CD4-positive, alpha-beta memory T cell (primary cell): ENCODE measurements at regions not wholly inside any gene's neighbourhood (a gene's known extent, or its start where the extent isn't known, plus 50 kb on each side); places are given as distances from the start of the nearest gene placed in this dataset.

ENCODE experiments used
- CTCF ChIA-PET: fragments of 350-600 bp; sonication (Branson Sonifier 250); formaldehyde crosslinking; loops from one replicate; lab custom pipeline; 2021; ENCODE audit warnings: inconsistent platforms; ENCODE audit not compliant: partially characterized antibody; lab: Charles Lee
- POLR2A ChIA-PET: fragments of 350-600 bp; sonication (Branson Sonifier 250); formaldehyde crosslinking; loops from one replicate; lab custom pipeline; 2021; ENCODE audit not compliant: partially characterized antibody; lab: Charles Lee
- DNase-seq, 5 donors: peaks; one replicate each; pipeline versions ENCODE4 v3.0.0 to v3.0.0-alpha.2; 2020 to 2022; ENCODE audit warnings: mixed read lengths in 1 of 5
- H3K27ac ChIP-seq: one replicate; pipeline ENCODE4 v1.7.0; 2013; ENCODE audit warnings: low read depth, low read length
- H3K27me3 ChIP-seq: 2 replicates; pipeline ENCODE4 v1.7.0; 2013; ENCODE audit warnings: mild to moderate bottlenecking, low read length, moderate library complexity; ENCODE audit not compliant: insufficient read depth
- H3K36me3 ChIP-seq: 2 replicates; pipeline ENCODE4 v1.7.0; 2013; ENCODE audit warnings: mild to moderate bottlenecking, low read length, moderate library complexity; ENCODE audit not compliant: insufficient read depth
- H3K4me1 ChIP-seq: 2 replicates; pipeline ENCODE4 v1.7.0; 2013; ENCODE audit warnings: mild to moderate bottlenecking, low read length, moderate library complexity; ENCODE audit not compliant: insufficient read depth
- H3K4me3 ChIP-seq, 2 donors: one replicate each; pipeline ENCODE4 v1.7.0; 2013; ENCODE audit warnings: low read length in 2 of 2, mild to moderate bottlenecking in 1 of 2
- H3K9me3 ChIP-seq, 2 donors: one replicate each; pipeline ENCODE4 v1.7.0; 2013; ENCODE audit warnings: low read length in 2 of 2, control low read depth in 1 of 2; ENCODE audit not compliant: control insufficient read depth in 1 of 2
- H3K27ac Mint-ChIP-seq, 7 donors: one replicate each; pipeline ENCODE4 v1.8.0; 2020 to 2021; ENCODE audit warnings: mixed read lengths in 7 of 7, mild to moderate bottlenecking in 6 of 7, inconsistent platforms in 3 of 7, moderate library complexity in 3 of 7
- H3K27me3 Mint-ChIP-seq, 2 donors: one replicate each; pipeline ENCODE4 v1.8.0; 2020 to 2021; ENCODE audit warnings: mixed read lengths in 2 of 2
- H3K36me3 Mint-ChIP-seq, 2 donors: one replicate each; pipeline ENCODE4 v1.8.0; 2020 to 2021; ENCODE audit warnings: mixed read lengths in 2 of 2, inconsistent platforms in 1 of 2, mild to moderate bottlenecking in 1 of 2
- H3K4me1 Mint-ChIP-seq, 4 donors: one replicate each; pipeline ENCODE4 v1.8.0; 2020 to 2021; ENCODE audit warnings: mixed read lengths in 4 of 4, mild to moderate bottlenecking in 1 of 4
- H3K4me3 Mint-ChIP-seq, 8 donors: one replicate each; pipeline ENCODE4 v1.8.0; 2020 to 2021; ENCODE audit warnings: mixed read lengths in 8 of 8, mild to moderate bottlenecking in 7 of 8, moderate library complexity in 6 of 8, inconsistent platforms in 3 of 8
- H3K9me3 Mint-ChIP-seq, 8 donors: one replicate each; pipeline ENCODE4 v1.8.0; 2020 to 2021; ENCODE audit warnings: mixed read lengths in 8 of 8, mild to moderate bottlenecking in 5 of 8, inconsistent platforms in 3 of 8, moderate library complexity in 1 of 8
- intact Hi-C: fragments of 100-400 bp; cut with micrococcal nuclease; formaldehyde crosslinking; loops from one replicate; pipeline ENCODE4 v1.15.1; 2023

DNA sequence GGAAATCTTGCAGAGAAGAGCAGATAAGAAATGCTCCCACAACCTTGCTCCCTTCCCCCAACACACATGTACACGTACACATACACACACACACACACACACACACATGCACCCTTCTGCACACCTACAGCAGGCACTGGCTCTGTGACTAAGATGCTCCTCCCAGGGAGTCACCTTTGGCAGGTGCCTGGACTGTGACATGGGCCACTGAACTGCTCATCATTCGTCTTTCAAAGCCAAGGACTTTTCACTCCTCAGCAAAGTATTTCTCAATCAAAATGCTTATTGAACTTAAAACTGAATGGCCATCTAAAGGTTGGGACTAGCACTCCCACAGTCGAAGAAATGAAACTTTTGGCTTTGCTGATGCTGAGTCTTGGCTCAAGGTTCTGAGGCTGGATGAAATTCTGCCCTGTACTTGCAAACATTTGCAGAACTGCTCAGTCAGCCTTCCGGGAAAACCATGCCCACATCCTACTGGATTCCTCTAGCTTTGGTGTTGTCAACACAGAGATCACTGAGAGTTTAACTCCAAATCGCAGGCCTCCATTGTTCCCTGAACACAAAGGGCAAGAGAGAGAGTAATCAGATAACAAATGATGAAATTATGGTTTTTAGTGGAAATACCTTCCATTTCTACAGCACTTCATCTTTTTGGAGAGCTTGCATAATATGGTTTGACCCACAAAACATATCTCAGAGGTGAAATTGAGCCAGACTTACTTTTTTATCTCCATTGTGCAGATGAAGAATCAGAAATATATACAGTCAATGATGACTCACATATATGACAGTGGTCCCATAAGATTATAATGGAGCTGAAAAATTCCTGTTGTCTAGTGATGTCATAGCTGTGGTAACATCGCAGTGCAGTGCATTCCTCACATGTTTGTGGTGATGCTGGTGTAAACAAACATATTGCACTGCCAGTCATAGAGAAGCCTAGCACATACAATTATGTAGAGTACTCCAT, 72.4 kb upstream of the BCAR3 start:
- Mint-ChIP-seq H3K36me3 (no peaks in the 10 kb centered on the region), H3K4me3 (no peak overlapping the region), H3K4me1 (peaks cover 3 to 7% (median 4%) of the 10 kb centered on the region in 4 donors), H3K27me3 (no peaks in the 10 kb centered on the region), H3K27ac (no peak overlapping the region), H3K9me3 (no peaks in the 10 kb centered on the region)
- Histone ChIP-seq H3K27me3 (no peaks in the 10 kb centered on the region), H3K4me3 (no peak overlapping the region), H3K36me3 (no peaks in the 10 kb centered on the region), H3K4me1 (no peaks in the 10 kb centered on the region), H3K27ac (no peak overlapping the region), H3K9me3 (no peaks in the 10 kb centered on the region)
- intact Hi-C loops: no loop called here
- POLR2A ChIA-PET: no interaction called here
- no peak for DNase-seq
- CTCF ChIA-PET: interaction anchor here (0.8 to 1.2 kb wide), 2 partner anchors 9 to 28 kb away, joined by 3 read pairs; no protein-coding TSS in a partner anchor

DNA sequence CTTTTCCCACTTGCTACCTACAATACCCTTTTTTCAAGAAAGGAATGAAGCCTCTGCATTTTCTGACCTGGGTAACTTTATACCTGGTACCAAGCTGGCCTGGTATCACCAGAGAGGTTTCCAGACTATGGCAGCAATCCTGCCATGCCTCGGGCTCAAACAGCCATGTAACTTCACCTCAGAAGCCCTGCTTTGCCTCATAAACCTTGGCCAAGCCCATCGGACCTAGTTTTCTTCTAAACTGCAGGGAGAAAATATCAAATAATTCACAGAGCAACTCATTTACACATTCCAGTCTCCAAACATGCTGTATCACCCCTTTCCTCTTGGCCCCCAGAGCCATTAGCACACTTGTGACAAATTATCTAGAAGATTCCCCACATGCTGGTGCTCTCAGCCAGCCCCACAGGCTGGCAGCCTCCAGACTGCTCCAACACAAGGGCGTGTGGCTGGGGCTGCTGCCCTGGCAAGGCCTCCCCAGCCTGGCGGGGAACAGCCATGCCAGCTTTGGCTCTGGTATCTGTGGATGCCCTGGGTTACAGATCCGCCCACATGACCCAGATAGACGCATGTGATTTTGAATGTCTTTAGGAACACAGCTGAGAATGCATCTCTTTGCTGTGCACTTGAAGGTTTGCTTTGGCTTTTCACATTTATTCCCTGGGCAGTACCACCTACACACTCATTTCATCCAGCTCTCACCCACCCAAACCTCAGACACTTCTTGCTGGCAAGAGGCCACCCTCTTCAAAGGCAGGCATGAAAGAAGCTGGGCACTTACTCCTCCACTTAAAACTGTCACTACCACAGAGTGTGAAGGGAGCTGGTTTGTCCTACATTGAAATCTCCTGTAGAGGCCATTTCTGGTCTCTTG, 70.0 kb upstream of the BCAR3 start:
- Histone ChIP-seq H3K4me1 (no peaks in the 10 kb centered on the region), H3K27me3 (no peaks in the 10 kb centered on the region), H3K9me3 (no peaks in the 10 kb centered on the region), H3K4me3 (no peak overlapping the region), H3K27ac (no peak overlapping the region), H3K36me3 (no peaks in the 10 kb centered on the region)
- peak overlapping the region in 3 of 7 donors; percentile 31 to 45 (median 44) for H3K27ac Mint-ChIP-seq
- H3K27me3 Mint-ChIP-seq: peaks cover 2% of the 10 kb centered on the region in 2 donors
- peaks cover 0 to 8% (median 4%) of the 10 kb centered on the region in 8 donors for H3K9me3 Mint-ChIP-seq
- no peak for DNase-seq
- no peaks in the 10 kb centered on the region for H3K36me3 Mint-ChIP-seq
- H3K4me1 Mint-ChIP-seq: peaks cover 0 to 3% (median 0%) of the 10 kb centered on the region in 4 donors
- H3K4me3 Mint-ChIP-seq: no peak overlapping the region
- intact Hi-C loops: no loop called here
- CTCF ChIA-PET: interaction anchor here (1.2 kb wide), 1 partner anchor 16 kb away, joined by 3 read pairs; no protein-coding TSS in a partner anchor
- POLR2A ChIA-PET: no interaction called here

DNA sequence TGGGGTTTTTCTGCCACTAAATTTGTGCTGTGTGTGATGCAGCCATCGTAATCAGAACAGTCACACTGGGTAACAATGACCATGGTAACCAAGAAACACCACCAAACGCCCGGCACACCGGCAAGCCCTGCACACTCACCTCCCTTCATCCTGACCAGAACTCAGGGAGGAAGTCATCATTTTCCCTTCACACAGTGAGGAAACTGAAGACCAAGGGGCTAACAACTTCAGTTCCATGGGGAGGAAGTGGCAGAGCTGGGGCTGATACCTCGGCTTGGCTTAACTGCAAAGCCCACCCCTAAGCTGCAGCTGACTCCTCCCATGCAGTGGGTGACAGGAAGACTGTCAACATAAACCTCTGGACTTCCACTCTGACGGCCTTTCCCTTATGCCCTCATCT, 69.3 kb upstream of the BCAR3 start:
- H3K4me1 ChIP-seq: no peaks in the 10 kb centered on the region
- Mint-ChIP-seq H3K36me3 (no peaks in the 10 kb centered on the region), H3K27me3 (peaks cover 2% of the 10 kb centered on the region in 2 donors), H3K4me1 (peaks cover 0 to 3% (median 0%) of the 10 kb centered on the region in 4 donors), H3K4me3 (no peak overlapping the region), H3K9me3 (peaks cover 0 to 8% (median 4%) of the 10 kb centered on the region in 8 donors), H3K27ac (peak overlapping the region in 1 of 7 donors; percentile 23)
- CTCF ChIA-PET: no interaction called here
- POLR2A ChIA-PET: no interaction called here
- intact Hi-C loops: no loop called here
- H3K27me3 ChIP-seq: no peaks in the 10 kb centered on the region
- no peaks in the 10 kb centered on the region for H3K9me3 ChIP-seq
- no peak overlapping the region for H3K27ac ChIP-seq
- no peak for DNase-seq
- no peak overlapping the region for H3K4me3 ChIP-seq
- no peaks in the 10 kb centered on the region for H3K36me3 ChIP-seq

DNA sequence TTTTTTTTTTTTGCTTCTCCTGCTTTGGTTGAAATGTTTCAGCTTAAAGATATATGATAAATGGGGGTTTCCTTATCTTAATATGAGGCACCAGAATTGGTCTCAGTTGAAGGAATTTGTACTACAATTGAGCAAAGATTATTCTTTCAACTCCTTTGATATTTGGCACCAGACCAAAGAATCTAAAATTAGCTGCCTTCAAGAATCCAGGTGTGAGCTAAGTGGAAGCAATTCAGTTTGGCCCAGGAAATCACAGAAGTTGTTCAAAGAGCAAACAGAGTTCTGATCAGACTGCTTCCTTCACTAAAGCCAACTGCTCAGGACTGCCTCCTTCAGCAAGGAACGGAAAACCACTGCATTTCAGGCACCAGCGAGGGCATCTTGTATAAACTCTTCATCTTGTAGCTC, 68.3 kb upstream of the BCAR3 start:
- H3K27ac Mint-ChIP-seq: no peak overlapping the region
- POLR2A ChIA-PET: no interaction called here
- CTCF ChIA-PET: no interaction called here
- no peaks in the 10 kb centered on the region for H3K9me3 ChIP-seq
- H3K4me3 Mint-ChIP-seq: no peak overlapping the region
- H3K4me3 ChIP-seq: no peak overlapping the region
- intact Hi-C loops: no loop called here
- no peaks in the 10 kb centered on the region for H3K4me1 ChIP-seq
- H3K27ac ChIP-seq: no peak overlapping the region
- peaks cover 2% of the 10 kb centered on the region in 2 donors for H3K27me3 Mint-ChIP-seq
- DNase-seq: no peak
- H3K36me3 Mint-ChIP-seq: no peaks in the 10 kb centered on the region
- no peaks in the 10 kb centered on the region for H3K27me3 ChIP-seq
- peaks cover 0 to 9% (median 4%) of the 10 kb centered on the region in 8 donors for H3K9me3 Mint-ChIP-seq
- peaks cover 0 to 3% (median 0%) of the 10 kb centered on the region in 4 donors for H3K4me1 Mint-ChIP-seq
- H3K36me3 ChIP-seq: no peaks in the 10 kb centered on the region

DNA sequence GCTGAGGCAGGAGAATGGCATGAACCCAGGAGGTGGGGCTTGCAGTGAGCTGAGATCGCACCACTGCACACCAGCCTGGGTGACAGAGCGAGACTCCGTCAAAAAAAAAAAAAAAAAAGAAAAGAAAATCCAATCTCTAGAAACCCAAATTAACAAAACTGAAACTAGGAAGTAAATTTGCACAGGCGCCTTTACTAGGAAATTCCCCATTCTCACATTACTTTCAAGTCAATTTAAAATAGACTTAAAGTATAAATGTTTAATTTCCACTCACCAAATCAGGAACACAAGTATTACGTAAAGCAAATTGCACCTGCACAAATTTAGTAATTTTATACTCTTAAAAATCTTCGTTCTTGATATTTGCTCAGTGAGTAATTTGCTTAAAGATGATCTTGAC, 67.8 kb upstream of the BCAR3 start:
- no peak overlapping the region for H3K4me3 Mint-ChIP-seq

DNA sequence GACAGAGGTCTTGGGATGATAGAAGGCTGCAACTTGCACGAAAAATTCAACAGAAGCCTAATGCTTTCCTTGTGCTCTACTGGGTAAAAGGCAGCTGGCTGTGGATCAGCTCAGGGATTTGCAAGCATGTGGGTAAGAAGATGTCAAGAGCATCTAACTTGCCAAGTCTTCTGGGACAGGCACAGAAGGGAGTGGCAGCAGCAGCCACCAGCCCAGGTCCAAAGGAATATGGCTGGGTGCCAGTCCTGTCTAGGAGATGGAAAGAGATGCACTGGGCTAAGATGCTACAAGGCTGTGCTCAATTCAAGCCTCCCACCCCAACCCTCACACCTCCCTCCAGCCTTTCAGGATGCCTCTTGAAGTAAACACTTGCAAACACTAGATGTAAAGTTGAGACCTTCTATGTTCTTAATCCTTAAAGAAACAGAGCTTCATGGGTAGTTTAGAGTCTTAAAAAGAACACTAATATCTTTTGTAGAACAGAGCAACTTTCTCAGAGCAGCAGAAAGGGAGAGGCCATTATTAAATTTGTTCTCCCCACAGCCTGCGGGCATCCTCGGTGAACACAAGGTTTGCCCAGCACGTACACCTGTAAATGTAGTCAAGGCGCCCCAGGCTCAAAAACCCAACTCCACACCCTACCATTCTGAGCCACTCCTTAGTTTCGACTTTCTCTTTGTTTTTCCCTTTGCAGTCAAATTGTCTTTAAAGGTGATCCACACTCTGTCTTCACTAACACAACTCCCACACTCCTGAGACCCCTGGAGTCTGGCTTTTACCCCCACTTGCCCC, 64.6 kb upstream of the BCAR3 start:
- peaks cover 0 to 3% (median 0%) of the 10 kb centered on the region in 4 donors for H3K4me1 Mint-ChIP-seq
- Histone ChIP-seq H3K27me3 (no peaks in the 10 kb centered on the region), H3K36me3 (no peaks in the 10 kb centered on the region), H3K4me1 (no peaks in the 10 kb centered on the region), H3K9me3 (no peaks in the 10 kb centered on the region), H3K27ac (no peak overlapping the region), H3K4me3 (no peak overlapping the region)
- intact Hi-C loops: no loop called here
- ChIA-PET CTCF (no interaction called here), POLR2A (no interaction called here)
- DNase-seq: no peak
- peaks cover 2% of the 10 kb centered on the region in 2 donors for H3K27me3 Mint-ChIP-seq
- peaks cover 0 to 9% (median 4%) of the 10 kb centered on the region in 8 donors for H3K9me3 Mint-ChIP-seq
- no peak overlapping the region for H3K4me3 Mint-ChIP-seq
- no peak overlapping the region for H3K27ac Mint-ChIP-seq
- no peaks in the 10 kb centered on the region for H3K36me3 Mint-ChIP-seq

More for the DNA sequence above, 67.8 kb upstream of the BCAR3 start:
- intact Hi-C loops: no loop called here
- Histone ChIP-seq H3K36me3 (no peaks in the 10 kb centered on the region), H3K4me3 (no peak overlapping the region), H3K9me3 (no peaks in the 10 kb centered on the region), H3K27me3 (no peaks in the 10 kb centered on the region), H3K4me1 (no peaks in the 10 kb centered on the region), H3K27ac (no peak overlapping the region)
- Mint-ChIP-seq H3K36me3 (no peaks in the 10 kb centered on the region), H3K27ac (no peak overlapping the region), H3K9me3 (peaks cover 0 to 9% (median 4%) of the 10 kb centered on the region in 8 donors), H3K27me3 (peaks cover 2% of the 10 kb centered on the region in 2 donors), H3K4me1 (peaks cover 0 to 3% (median 0%) of the 10 kb centered on the region in 4 donors)
- POLR2A ChIA-PET: no interaction called here
- CTCF ChIA-PET: no interaction called here
- DNase-seq: no peak
